HepG2 (cell line): ENCODE measurements at regions not wholly inside any gene's neighbourhood (a gene's known extent, or its start where the extent isn't known, plus 50 kb on each side); places are given as distances from the start of the nearest gene placed in this dataset.

ENCODE experiments used
- AGO1 ChIP-seq: fragments of 200-400 bp; formaldehyde crosslinking; IDR thresholded peaks from 2 replicates; pipeline ENCODE4 v1.6.1; 2017; ENCODE audit warnings: mild to moderate bottlenecking, low read depth, low read length, moderate library complexity; ENCODE audit not compliant: poor library complexity, severe bottlenecking
- ARID5B ChIP-seq: IDR thresholded peaks from 2 replicates; pipeline ENCODE4 v1.4.0; 2020; ENCODE audit warnings: mild to moderate bottlenecking, missing genetic modification reagents
- ATF3 ChIP-seq: sonication (generic); formaldehyde crosslinking; IDR thresholded peaks from 2 replicates; pipeline ENCODE4 v1.4.0; 2020; ENCODE audit warnings: missing genetic modification reagents
- BRCA1 ChIP-seq: sonication (generic); formaldehyde crosslinking; IDR thresholded peaks from 2 replicates; pipeline ENCODE4 v1.4.0; 2020; ENCODE audit warnings: missing genetic modification reagents
- KAT8 ChIP-seq: IDR thresholded peaks from 2 replicates; pipeline ENCODE4 v1.6.1; 2016; ENCODE audit warnings: missing genetic modification reagents, missing compliant biosample characterization
- MXI1 ChIP-seq: IDR thresholded peaks from 3 replicates; pipeline ENCODE4 v1.6.1; 2012; ENCODE audit warnings: low read depth, low read length, inconsistent platforms, borderline replicate concordance
- NFE2L2 ChIP-seq: fragments of 150-350 bp; IDR thresholded peaks from 2 replicates; pipeline ENCODE4 v1.6.1; 2014; ENCODE audit warnings: low read length
- NR2F6 ChIP-seq, 2 experiments: IDR thresholded peaks; 2 replicates each; pipeline ENCODE4 v1.6.1; 2016; ENCODE audit warnings: antibody characterized with exemption in 1 of 2, mild to moderate bottlenecking in 1 of 2
- PHF21A ChIP-seq: sonication (generic); formaldehyde crosslinking; IDR thresholded peaks from 2 replicates; pipeline ENCODE4 v1.5.0; 2020; ENCODE audit warnings: mild to moderate bottlenecking, missing genetic modification reagents
- POLR2G ChIP-seq: fragments of 200-400 bp; formaldehyde crosslinking; IDR thresholded peaks from 2 replicates; pipeline ENCODE4 v1.6.1; 2018; ENCODE audit warnings: mild to moderate bottlenecking, low read depth, low read length, moderate library complexity
- RORA ChIP-seq: sonication (generic); formaldehyde crosslinking; IDR thresholded peaks from 2 replicates; pipeline ENCODE4 v1.5.0; 2020; ENCODE audit warnings: mild to moderate bottlenecking, missing genetic modification reagents, moderate library complexity
- SKI ChIP-seq: fragments of 450-650 bp; IDR thresholded peaks from one replicate; pipeline ENCODE4 v1.6.1; 2018; ENCODE audit warnings: mild to moderate bottlenecking; ENCODE audit not compliant: partially characterized antibody
- SSRP1 ChIP-seq: IDR thresholded peaks from 2 replicates; pipeline ENCODE4 v1.6.1; 2016; ENCODE audit warnings: control low read depth
- THRA ChIP-seq: sonication (generic); formaldehyde crosslinking; IDR thresholded peaks from 2 replicates; pipeline ENCODE4 v1.4.0; 2020; ENCODE audit warnings: missing genetic modification reagents, borderline replicate concordance
- ZBTB43 ChIP-seq: sonication (generic); formaldehyde crosslinking; conservative IDR thresholded peaks from 2 replicates; pipeline ENCODE4 v1.4.0; 2020; ENCODE audit warnings: missing genetic modification reagents
- ZFX ChIP-seq: sonication (generic); formaldehyde crosslinking; IDR thresholded peaks from 2 replicates; pipeline ENCODE4 v1.4.0; 2020; ENCODE audit warnings: mild to moderate bottlenecking, low read depth, missing genetic modification reagents, moderate library complexity
- ZNF317 ChIP-seq: sonication (generic); formaldehyde crosslinking; IDR thresholded peaks from 2 replicates; pipeline ENCODE4 v1.5.0; 2020; ENCODE audit warnings: mild to moderate bottlenecking, missing genetic modification reagents
- ZNF331 ChIP-seq: sonication (generic); formaldehyde crosslinking; IDR thresholded peaks from 2 replicates; pipeline ENCODE4 v1.4.0; 2020; ENCODE audit warnings: missing genetic modification reagents
- ZNF510 ChIP-seq: sonication (generic); formaldehyde crosslinking; IDR thresholded peaks from 2 replicates; pipeline ENCODE4 v1.4.0; 2020; ENCODE audit warnings: low read depth, mild to moderate bottlenecking, missing genetic modification reagents
- ZNF724P ChIP-seq: sonication (generic); formaldehyde crosslinking; IDR thresholded peaks from 2 replicates; pipeline ENCODE4 v1.8.0; 2022; ENCODE audit warnings: missing genetic modification reagents, borderline replicate concordance
- ZNF850 ChIP-seq: sonication (generic); formaldehyde crosslinking; conservative IDR thresholded peaks from 2 replicates; pipeline ENCODE4 v1.9.0; 2021; ENCODE audit warnings: mild to moderate bottlenecking, missing genetic modification reagents
- ZSCAN5A ChIP-seq: sonication (generic); formaldehyde crosslinking; IDR thresholded peaks from 2 replicates; pipeline ENCODE4 v1.8.0; 2022; ENCODE audit warnings: mild to moderate bottlenecking, missing genetic modification reagents, borderline replicate concordance

GRCh38 chr5:88964831-88965230, 81.8 kb upstream of the MEF2C start (continued):
- TF ChIP-seq ARID5B (CRISPR knock-in tag) (0 out of 2 replicates have a peak, but pooled peaks have one; percentile 51), ZNF510 (CRISPR knock-in tag) (no peak), ZNF331 (CRISPR knock-in tag) (peak; percentile 43; the same call in 1 of the 2 replicates), ZNF724P (CRISPR knock-in tag) (no peak), MXI1 (no peak), NFE2L2 (no peak), SKI (no peak), POLR2G (no peak), NR2F6 (IDR thresholded peaks at IDR 0.05) (peak; percentile 32; the same call in 1 of the 2 replicates), NR2F6 (CRISPR knock-in tag; IDR thresholded peaks at IDR 0.05) (no peak), ZNF850 (no peak), PHF21A (no peak), SSRP1 (CRISPR knock-in tag) (no peak), RORA (no peak), THRA (CRISPR knock-in tag) (no peak), KAT8 (CRISPR knock-in tag) (no peak), ZSCAN5A (CRISPR knock-in tag) (no peak), ZBTB43 (CRISPR knock-in tag) (0 out of 2 replicates have a peak, but pooled peaks have one; percentile 33), BRCA1 (CRISPR knock-in tag) (no peak), AGO1 (no peak), ZNF317 (CRISPR knock-in tag) (0 out of 2 replicates have a peak, but pooled peaks have one; percentile 20), ZFX (CRISPR knock-in tag) (no peak), ATF3 (CRISPR knock-in tag) (no peak)
